ENCODE measurements at regions not wholly inside any gene's neighbourhood (a gene's known extent, or its start where the extent isn't known, plus 50 kb on each side); places are given as distances from the start of the nearest gene placed in this dataset.
A peak's percentile ranks its signal among the peaks of the same experiment; 100 is the strongest.
"Not testable (repeated sequence)": the region's sequence is repeated elsewhere in the genome, so short reads cannot be mapped to it uniquely, and the experiment has no call there.

- H3K4me1 ChIP-seq; H3K4me3 ChIP-seq; DNase-seq; H3K27ac ChIP-seq; ATAC-seq; H3K36me3 ChIP-seq; intact Hi-C loops (cut with DNase I); H3K27me3 ChIP-seq: not testable (repeated sequence)
- H3K9me3 ChIP-seq, result peaks cover 0 to 12% (median 1%) of the 10 kb centered on the region in 4 donors
- WGBS (ENCODE audit: insufficient coverage, low coverage, low lambda C conversion rate, missing lambda C conversion rate), result 10% methylated on average over 1 of the region's 1 CpG
Measured at GRCh38 chr21:9946057-9946456, 575.3 kb upstream of the TPTE start.

GRCh38 chr21:9949510-9950289, 571.7 kb upstream of the TPTE start:
- WGBS (ENCODE audit: insufficient coverage, low coverage, low lambda C conversion rate, missing lambda C conversion rate), result 31% methylated on average over 8 of the region's 8 CpGs
- ATAC-seq; H3K27me3 ChIP-seq; H3K36me3 ChIP-seq; H3K27ac ChIP-seq; H3K4me3 ChIP-seq; H3K4me1 ChIP-seq; intact Hi-C loops (cut with DNase I): not testable (repeated sequence)
- peaks cover 0 to 12% (median under 1%) of the 10 kb centered on the region in 4 donors for H3K9me3 ChIP-seq
- DNase-seq, result peak in 1 of 3 donors; percentile 50

GRCh38 chr21:9950363-9950762, 571.0 kb upstream of the TPTE start:
- H3K4me1 ChIP-seq; H3K27me3 ChIP-seq; DNase-seq; H3K27ac ChIP-seq; intact Hi-C loops (cut with DNase I); ATAC-seq; H3K36me3 ChIP-seq; H3K4me3 ChIP-seq: not testable (repeated sequence)
- H3K9me3 ChIP-seq, result peaks cover 0 to 12% (median 0%) of the 10 kb centered on the region in 4 donors
- WGBS (ENCODE audit: insufficient coverage, low coverage, low lambda C conversion rate, missing lambda C conversion rate), result 21% methylated on average over 2 of the region's 2 CpGs

GRCh38 chr21:9958791-9959190, 562.6 kb upstream of the TPTE start:
- DNase-seq; H3K36me3 ChIP-seq; H3K4me1 ChIP-seq; H3K27me3 ChIP-seq; H3K4me3 ChIP-seq; ATAC-seq; H3K9me3 ChIP-seq; H3K27ac ChIP-seq; intact Hi-C loops (cut with DNase I): not testable (repeated sequence)

- H3K27ac ChIP-seq; H3K4me1 ChIP-seq; H3K4me3 ChIP-seq; DNase-seq; intact Hi-C loops (cut with DNase I); ATAC-seq; H3K27me3 ChIP-seq; H3K36me3 ChIP-seq; H3K9me3 ChIP-seq: not testable (repeated sequence)
- WGBS (ENCODE audit: insufficient coverage, low coverage, low lambda C conversion rate, missing lambda C conversion rate), result 30% methylated on average over 3 of the region's 4 CpGs
Measured at GRCh38 chr21:9959220-9959964, 562.0 kb upstream of the TPTE start.

GRCh38 chr21:9969399-9969798, 552.0 kb upstream of the TPTE start:
- ATAC-seq; H3K4me1 ChIP-seq; DNase-seq; H3K27me3 ChIP-seq; H3K36me3 ChIP-seq; intact Hi-C loops (cut with DNase I); H3K4me3 ChIP-seq; H3K27ac ChIP-seq; H3K9me3 ChIP-seq: not testable (repeated sequence)
- WGBS (ENCODE audit: insufficient coverage, low coverage, low lambda C conversion rate, missing lambda C conversion rate), result 18% methylated on average over 1 of the region's 1 CpG

GRCh38 chr21:9972018-9972417, 549.4 kb upstream of the TPTE start:
- H3K36me3 ChIP-seq; H3K27ac ChIP-seq; H3K4me3 ChIP-seq; DNase-seq; H3K4me1 ChIP-seq; ATAC-seq; intact Hi-C loops (cut with DNase I); H3K27me3 ChIP-seq; H3K9me3 ChIP-seq: not testable (repeated sequence)
- WGBS (ENCODE audit: insufficient coverage, low coverage, low lambda C conversion rate, missing lambda C conversion rate), result 17% methylated on average over 1 of the region's 1 CpG

- DNase-seq, result not testable (repeated sequence)
Measured at GRCh38 chr21:9978371-9978770, 543.0 kb upstream of the TPTE start.

GRCh38 chr21:9997507-9997906, 523.9 kb upstream of the TPTE start:
- DNase-seq; H3K27ac ChIP-seq; H3K4me1 ChIP-seq; H3K27me3 ChIP-seq; H3K36me3 ChIP-seq; H3K4me3 ChIP-seq; ATAC-seq; H3K9me3 ChIP-seq; intact Hi-C loops (cut with DNase I): not testable (repeated sequence)
- 38% methylated on average over 2 of the region's 2 CpGs for WGBS (ENCODE audit: insufficient coverage, low coverage, low lambda C conversion rate, missing lambda C conversion rate)

More at GRCh38 chr21:9978371-9978770, 543.0 kb upstream of the TPTE start:
- intact Hi-C loops (cut with DNase I); H3K36me3 ChIP-seq; H3K27me3 ChIP-seq; H3K4me3 ChIP-seq; H3K27ac ChIP-seq; ATAC-seq; H3K9me3 ChIP-seq; H3K4me1 ChIP-seq: not testable (repeated sequence)
- WGBS (ENCODE audit: insufficient coverage, low coverage, low lambda C conversion rate, missing lambda C conversion rate), result 23% methylated on average over 3 of the region's 4 CpGs

GRCh38 chr21:10002762-10003313, 518.5 kb upstream of the TPTE start:
- H3K27me3 ChIP-seq; H3K27ac ChIP-seq; intact Hi-C loops (cut with DNase I); H3K4me1 ChIP-seq; H3K4me3 ChIP-seq; ATAC-seq; H3K36me3 ChIP-seq; DNase-seq; H3K9me3 ChIP-seq: not testable (repeated sequence)
- WGBS (ENCODE audit: insufficient coverage, low coverage, low lambda C conversion rate, missing lambda C conversion rate), result 30% methylated on average over 6 of the region's 6 CpGs

- H3K27ac ChIP-seq; DNase-seq; H3K9me3 ChIP-seq; intact Hi-C loops (cut with DNase I); H3K36me3 ChIP-seq; ATAC-seq; H3K4me1 ChIP-seq; H3K4me3 ChIP-seq; H3K27me3 ChIP-seq: not testable (repeated sequence)
- WGBS (ENCODE audit: insufficient coverage, low coverage, low lambda C conversion rate, missing lambda C conversion rate), result 34% methylated on average over 2 of the region's 2 CpGs
Measured at GRCh38 chr21:10005791-10006190, 515.6 kb upstream of the TPTE start.
